ENCODE measurements at regions not wholly inside any gene's neighbourhood (a gene's known extent, or its start where the extent isn't known, plus 50 kb on each side); places are given as distances from the start of the nearest gene placed in this dataset.

- Mint-ChIP-seq H3K4me1 (ENCODE audit: low read depth) (peaks cover 17% of the 10 kb centered on the region), H3K27ac (no peak overlapping the region), H3K9me3 (no peaks in the 10 kb centered on the region), H3K36me3 (no peaks in the 10 kb centered on the region), H3K27me3 (no peaks in the 10 kb centered on the region), H3K4me3 (no peak overlapping the region)
- intact Hi-C loops (cut with micrococcal nuclease): no loop called here
- POLR2A ChIA-PET: no interaction called here
- CTCF ChIA-PET: no interaction called here
- no peak for DNase-seq
These were observed 174.1 kb downstream of the C9orf152 start for GRCh38 chr9:110033869-110034268.

- Mint-ChIP-seq H3K4me1 (ENCODE audit: low read depth) (no peaks in the 10 kb centered on the region), H3K27ac (no peak overlapping the region), H3K36me3 (no peaks in the 10 kb centered on the region), H3K27me3 (no peaks in the 10 kb centered on the region), H3K9me3 (no peaks in the 10 kb centered on the region), H3K4me3 (no peak overlapping the region)
- intact Hi-C loops (cut with micrococcal nuclease): no loop called here
- DNase-seq: no peak
- ChIA-PET POLR2A (no interaction called here), CTCF (no interaction called here)
These were observed 171.7 kb downstream of the C9orf152 start for GRCh38 chr9:110036286-110036685.

- Mint-ChIP-seq H3K36me3 (no peaks in the 10 kb centered on the region), H3K4me3 (no peak overlapping the region), H3K4me1 (ENCODE audit: low read depth) (no peaks in the 10 kb centered on the region), H3K27ac (no peak overlapping the region), H3K9me3 (no peaks in the 10 kb centered on the region), H3K27me3 (no peaks in the 10 kb centered on the region)
- DNase-seq: no peak
- POLR2A ChIA-PET: no interaction called here
- CTCF ChIA-PET: interaction anchor here (0.7 kb wide), 1 partner anchor 179 kb away, joined by 3 read pairs; no protein-coding TSS in a partner anchor
- intact Hi-C loops (cut with micrococcal nuclease): no loop called here
These were observed 167.2 kb downstream of the C9orf152 start for GRCh38 chr9:110040788-110041187.

- Mint-ChIP-seq H3K9me3 (no peaks in the 10 kb centered on the region), H3K4me1 (ENCODE audit: low read depth) (no peaks in the 10 kb centered on the region), H3K36me3 (no peaks in the 10 kb centered on the region), H3K27me3 (no peaks in the 10 kb centered on the region), H3K27ac (no peak overlapping the region), H3K4me3 (no peak overlapping the region)
- ChIA-PET POLR2A (no interaction called here), CTCF (interaction anchor here (1.5 kb wide), 1 partner anchor 111 kb away, joined by 3 read pairs; no protein-coding TSS in a partner anchor)
- intact Hi-C loops (cut with micrococcal nuclease): no loop called here
- no peak for DNase-seq
These were observed 166.5 kb downstream of the C9orf152 start for GRCh38 chr9:110041452-110041851.

- intact Hi-C loops (cut with micrococcal nuclease): no loop called here
- DNase-seq: no peak
- Mint-ChIP-seq H3K27ac (peak overlapping the region; percentile 26), H3K4me3 (peak overlapping the region; percentile 85), H3K9me3 (no peaks in the 10 kb centered on the region), H3K4me1 (ENCODE audit: low read depth) (peaks cover 37% of the 10 kb centered on the region), H3K27me3 (peaks cover 13% of the 10 kb centered on the region), H3K36me3 (peaks cover 12% of the 10 kb centered on the region)
- POLR2A ChIA-PET: interaction anchor here (2.5 kb wide), 1 partner anchor 97 kb away, joined by 13 read pairs; no protein-coding TSS in a partner anchor
- CTCF ChIA-PET: interaction anchor here (0.9 to 1.0 kb wide), 2 partner anchors 95 to 101 kb away, joined by 3 read pairs; no protein-coding TSS in a partner anchor
These were observed 160.6 kb downstream of the C9orf152 start for GRCh38 chr9:110047232-110047954.

- peaks cover 39% of the 10 kb centered on the region for H3K4me1 Mint-ChIP-seq (ENCODE audit: low read depth)
- no peak for DNase-seq
- intact Hi-C loops (cut with micrococcal nuclease): loop anchor here (1.0 to 2.0 kb wide), 4 partner anchors 74 to 153 kb away; no protein-coding TSS in a partner anchor
- POLR2A ChIA-PET: interaction anchor here (2.5 kb wide), 1 partner anchor 97 kb away, joined by 13 read pairs; no protein-coding TSS in a partner anchor
- CTCF ChIA-PET: interaction anchor here (0.9 to 1.0 kb wide), 2 partner anchors 95 to 100 kb away, joined by 3 read pairs; no protein-coding TSS in a partner anchor
- peak overlapping the region; percentile 72 for H3K27ac Mint-ChIP-seq
- no peaks in the 10 kb centered on the region for H3K9me3 Mint-ChIP-seq
- peak overlapping the region; percentile 85 for H3K4me3 Mint-ChIP-seq
- peaks cover 15% of the 10 kb centered on the region for H3K36me3 Mint-ChIP-seq
- H3K27me3 Mint-ChIP-seq: peaks cover 13% of the 10 kb centered on the region
These were observed 160.0 kb downstream of the C9orf152 start for GRCh38 chr9:110047955-110048402.

GRCh38 chr9:110048403-110048975 lies 159.5 kb downstream of the C9orf152 start:
- POLR2A ChIA-PET: interaction anchor here (0.6 to 2.5 kb wide), 6 partner anchors 80 to 1544 kb away, joined by 3 to 13 read pairs (median 6); no protein-coding TSS in a partner anchor
- DNase-seq: peak; percentile 89
- peaks cover 13% of the 10 kb centered on the region for H3K27me3 Mint-ChIP-seq
- no peaks in the 10 kb centered on the region for H3K9me3 Mint-ChIP-seq
- peak overlapping the region; percentile 72 for H3K27ac Mint-ChIP-seq
- peaks cover 15% of the 10 kb centered on the region for H3K36me3 Mint-ChIP-seq
- intact Hi-C loops (cut with micrococcal nuclease): loop anchor here (1.0 to 2.0 kb wide), 4 partner anchors 74 to 154 kb away; no protein-coding TSS in a partner anchor
- peaks cover 39% of the 10 kb centered on the region for H3K4me1 Mint-ChIP-seq (ENCODE audit: low read depth)
- CTCF ChIA-PET: interaction anchor here (1.0 kb wide), 1 partner anchor 100 kb away, joined by 3 read pairs; no protein-coding TSS in a partner anchor
- peak overlapping the region; percentile 90 for H3K4me3 Mint-ChIP-seq

- peaks cover 17% of the 10 kb centered on the region for H3K36me3 Mint-ChIP-seq
- peaks cover 13% of the 10 kb centered on the region for H3K27me3 Mint-ChIP-seq
- ChIA-PET POLR2A (interaction anchor here (0.6 to 2.5 kb wide), 11 partner anchors 8 to 1543 kb away, joined by 3 to 13 read pairs (median 3); no protein-coding TSS in a partner anchor), CTCF (interaction anchor here (1.1 to 3.7 kb wide), 3 partner anchors 9 to 147 kb away, joined by 4 to 19 read pairs (median 4); no protein-coding TSS in a partner anchor)
- peak overlapping the region; percentile 50 for H3K27ac Mint-ChIP-seq
- DNase-seq: peak; percentile 20
- peak overlapping the region; percentile 90 for H3K4me3 Mint-ChIP-seq
- intact Hi-C loops (cut with micrococcal nuclease): loop anchor here (1.0 to 2.0 kb wide), 4 partner anchors 75 to 154 kb away; no protein-coding TSS in a partner anchor
- no peaks in the 10 kb centered on the region for H3K9me3 Mint-ChIP-seq
- peaks cover 39% of the 10 kb centered on the region for H3K4me1 Mint-ChIP-seq (ENCODE audit: low read depth)
These were observed 158.8 kb downstream of the C9orf152 start for GRCh38 chr9:110048976-110049698.

GRCh38 chr9:110049699-110050450 lies 158.1 kb downstream of the C9orf152 start:
- Mint-ChIP-seq H3K4me1 (ENCODE audit: low read depth) (peaks cover 39% of the 10 kb centered on the region), H3K9me3 (no peaks in the 10 kb centered on the region), H3K4me3 (peak overlapping the region; percentile 90), H3K36me3 (peaks cover 17% of the 10 kb centered on the region), H3K27ac (peak overlapping the region; percentile 50), H3K27me3 (peaks cover 13% of the 10 kb centered on the region)
- peak; percentile 58 for DNase-seq
- intact Hi-C loops (cut with micrococcal nuclease): loop anchor here (2.0 kb wide), 3 partner anchors 147 to 207 kb away; partner anchors contain the start of gene TXN
- CTCF ChIA-PET: interaction anchor here (1.1 to 3.7 kb wide), 5 partner anchors 8 to 148 kb away, joined by 3 to 19 read pairs (median 4); no protein-coding TSS in a partner anchor
- POLR2A ChIA-PET: interaction anchor here (0.6 to 2.5 kb wide), 10 partner anchors 8 to 208 kb away, joined by 3 to 13 read pairs (median 4); no protein-coding TSS in a partner anchor

- Mint-ChIP-seq H3K9me3 (no peaks in the 10 kb centered on the region), H3K4me3 (peak overlapping the region; percentile 90), H3K4me1 (ENCODE audit: low read depth) (peaks cover 39% of the 10 kb centered on the region), H3K36me3 (peaks cover 17% of the 10 kb centered on the region), H3K27ac (peak overlapping the region; percentile 59), H3K27me3 (peaks cover 13% of the 10 kb centered on the region)
- POLR2A ChIA-PET: interaction anchor here (0.6 to 2.1 kb wide), 5 partner anchors 19 to 132 kb away, joined by 3 to 7 read pairs (median 4); no protein-coding TSS in a partner anchor
- DNase-seq: peak; percentile 43
- CTCF ChIA-PET: interaction anchor here (0.6 to 3.7 kb wide), 8 partner anchors 22 to 169 kb away, joined by 3 to 19 read pairs (median 4); no protein-coding TSS in a partner anchor
- intact Hi-C loops (cut with micrococcal nuclease): loop anchor here (1.0 to 2.0 kb wide), 5 partner anchors 97 to 206 kb away; partner anchors contain the start of gene TXN
These were observed 157.0 kb downstream of the C9orf152 start for GRCh38 chr9:110050925-110051355.

Measured in activated CD4-positive, alpha-beta memory T cell treated with anti-CD3 and anti-CD28 coated beads for 36 hours (primary cell).